NCI-H2196 treated with DMSO at 0.1 percent for 48 hours (cell line): ENCODE measurements at regions not wholly inside any gene's neighbourhood (a gene's known extent, or its start where the extent isn't known, plus 50 kb on each side); places are given as distances from the start of the nearest gene placed in this dataset.
"Not testable (repeated sequence)": the region's sequence is repeated elsewhere in the genome, so short reads cannot be mapped to it uniquely, and the experiment has no call there.

ENCODE experiments used
- DNase-seq: peaks from one replicate; lab custom pipeline; 2025; ENCODE audit not compliant: unreplicated experiment; lab: John Stamatoyannopoulos, UW

GRCh38 chr13:65609350-65609749 lies 1620.8 kb downstream of the PCDH9 start:
- no peak for DNase-seq

GRCh38 chr13:65606622-65607021 lies 1623.5 kb downstream of the PCDH9 start:
- DNase-seq = no peak

GRCh38 chr13:65605396-65605795 lies 1624.7 kb downstream of the PCDH9 start:
- DNase-seq = no peak

- no peak for DNase-seq
These were observed 1627.0 kb downstream of the PCDH9 start for GRCh38 chr13:65603160-65603559.

GRCh38 chr13:65601855-65602254 lies 1628.3 kb downstream of the PCDH9 start:
- no peak for DNase-seq

- DNase-seq = no peak
These were observed 1629.4 kb downstream of the PCDH9 start for GRCh38 chr13:65600702-65601101.

GRCh38 chr13:65597839-65598818 lies 1632.0 kb downstream of the PCDH9 start:
- no peak for DNase-seq

- no peak for DNase-seq
These were observed 1634.2 kb downstream of the PCDH9 start for GRCh38 chr13:65595916-65596315.

GRCh38 chr13:65594298-65594781 lies 1635.8 kb downstream of the PCDH9 start:
- DNase-seq = no peak

GRCh38 chr13:65593298-65593874 lies 1636.8 kb downstream of the PCDH9 start:
- no peak for DNase-seq

- no peak for DNase-seq
These were observed 1637.4 kb downstream of the PCDH9 start for GRCh38 chr13:65592731-65593130.

GRCh38 chr13:65585346-65585745 lies 1644.8 kb downstream of the PCDH9 start:
- no peak for DNase-seq

GRCh38 chr13:65584126-65584525 lies 1646.0 kb downstream of the PCDH9 start:
- DNase-seq = no peak

GRCh38 chr13:65582160-65582559 lies 1648.0 kb downstream of the PCDH9 start:
- DNase-seq = no peak

GRCh38 chr13:65564561-65564960 lies 1665.6 kb downstream of the PCDH9 start:
- not testable (repeated sequence) for DNase-seq

GRCh38 chr13:65562305-65562704 lies 1667.8 kb downstream of the PCDH9 start:
- no peak for DNase-seq

- no peak for DNase-seq
These were observed 1669.2 kb downstream of the PCDH9 start for GRCh38 chr13:65560936-65561335.

GRCh38 chr13:65555962-65556361 lies 1674.2 kb downstream of the PCDH9 start:
- no peak for DNase-seq

GRCh38 chr13:65553096-65553727 lies 1676.9 kb downstream of the PCDH9 start:
- no peak for DNase-seq

GRCh38 chr13:65551208-65551607 lies 1678.9 kb downstream of the PCDH9 start:
- no peak for DNase-seq

- DNase-seq = no peak
These were observed 1690.0 kb downstream of the PCDH9 start for GRCh38 chr13:65540175-65540574.

- DNase-seq = no peak
These were observed 1694.8 kb downstream of the PCDH9 start for GRCh38 chr13:65535370-65535769.
